WERI-Rb-1 (cell line): ENCODE measurements at regions not wholly inside any gene's neighbourhood (a gene's known extent, or its start where the extent isn't known, plus 50 kb on each side); places are given as distances from the start of the nearest gene placed in this dataset.

Source experiments
- DNase-seq: peaks from one replicate; pipeline ENCODE4 v3.0.0-alpha.2; 2020
- H3K27ac ChIP-seq: fragments of 250-450 bp; sonication (Bioruptor Pico); 2 replicates; pipeline ENCODE4 v1.5.1; 2020; ENCODE audit warnings: mild to moderate bottlenecking, moderate library complexity
- H3K27me3 ChIP-seq: fragments of 250-450 bp; sonication (Bioruptor Pico); 2 replicates; pipeline ENCODE4 v1.5.1; 2021; ENCODE audit warnings: mild to moderate bottlenecking, low read depth, moderate library complexity; ENCODE audit not compliant: insufficient read depth, severe bottlenecking
- H3K36me3 ChIP-seq: fragments of 250-450 bp; sonication (Bioruptor Pico); 2 replicates; pipeline ENCODE4 v1.5.1; 2020; ENCODE audit warnings: mild to moderate bottlenecking, moderate library complexity
- H3K4me3 ChIP-seq: 2 replicates; pipeline ENCODE4 v1.5.1; 2011; ENCODE audit warnings: low read depth, mild to moderate bottlenecking, control low read depth, low read length
- H3K9me3 ChIP-seq: fragments of 250-450 bp; sonication (Bioruptor Pico); 2 replicates; pipeline ENCODE4 v1.5.1; 2021; ENCODE audit warnings: mild to moderate bottlenecking, moderate library complexity; ENCODE audit not compliant: severe bottlenecking
- CTCF ChIP-seq: IDR thresholded peaks from 2 replicates; pipeline ENCODE4 v1.5.1; 2011; ENCODE audit warnings: low read depth, mild to moderate bottlenecking, control low read depth, inconsistent platforms, low read length

GRCh38 chr3:174749143-174749542, 110.0 kb upstream of the NAALADL2 start:
- DNase-seq, result no peak

GRCh38 chr3:174755833-174756829, 103.0 kb upstream of the NAALADL2 start:
- TF ChIP-seq CTCF, result no peak
- no peak for DNase-seq
- H3K9me3 ChIP-seq, result peaks cover 5% of the 10 kb centered on the region
- H3K4me3 ChIP-seq, result no peak overlapping the region
- H3K27me3 ChIP-seq, result no peaks in the 10 kb centered on the region
- H3K27ac ChIP-seq, result no peak overlapping the region
- no peaks in the 10 kb centered on the region for H3K36me3 ChIP-seq

More at GRCh38 chr3:174749143-174749542, 110.0 kb upstream of the NAALADL2 start:
- Histone ChIP-seq H3K27me3 (no peaks in the 10 kb centered on the region), H3K36me3 (no peaks in the 10 kb centered on the region), H3K4me3 (no peak overlapping the region), H3K9me3 (peaks cover 5% of the 10 kb centered on the region), H3K27ac (no peak overlapping the region)
- TF ChIP-seq CTCF, result no peak

GRCh38 chr3:174758943-174759342, 100.2 kb upstream of the NAALADL2 start:
- H3K27ac ChIP-seq, result no peak overlapping the region
- no peaks in the 10 kb centered on the region for H3K27me3 ChIP-seq
- H3K9me3 ChIP-seq, result peaks cover 1% of the 10 kb centered on the region
- H3K4me3 ChIP-seq, result no peak overlapping the region
- no peaks in the 10 kb centered on the region for H3K36me3 ChIP-seq
- no peak for DNase-seq
- no peak for TF ChIP-seq CTCF

- Histone ChIP-seq H3K4me3 (no peak overlapping the region), H3K27ac (no peak overlapping the region)
- no peak for DNase-seq
These were observed 91.7 kb upstream of the NAALADL2 start for GRCh38 chr3:174767406-174767805.

GRCh38 chr3:174767853-174768382, 91.2 kb upstream of the NAALADL2 start:
- Histone ChIP-seq H3K27me3 (no peaks in the 10 kb centered on the region), H3K27ac (no peak overlapping the region), H3K36me3 (no peaks in the 10 kb centered on the region), H3K4me3 (no peak overlapping the region), H3K9me3 (no peaks in the 10 kb centered on the region)
- TF ChIP-seq CTCF, result no peak
- DNase-seq, result no peak

More at GRCh38 chr3:174767406-174767805, 91.7 kb upstream of the NAALADL2 start:
- TF ChIP-seq CTCF, result no peak
- Histone ChIP-seq H3K9me3 (no peaks in the 10 kb centered on the region), H3K36me3 (no peaks in the 10 kb centered on the region), H3K27me3 (no peaks in the 10 kb centered on the region)
